ENCODE measurements at regions not wholly inside any gene's neighbourhood (a gene's known extent, or its start where the extent isn't known, plus 50 kb on each side); places are given as distances from the start of the nearest gene placed in this dataset.

DNA sequence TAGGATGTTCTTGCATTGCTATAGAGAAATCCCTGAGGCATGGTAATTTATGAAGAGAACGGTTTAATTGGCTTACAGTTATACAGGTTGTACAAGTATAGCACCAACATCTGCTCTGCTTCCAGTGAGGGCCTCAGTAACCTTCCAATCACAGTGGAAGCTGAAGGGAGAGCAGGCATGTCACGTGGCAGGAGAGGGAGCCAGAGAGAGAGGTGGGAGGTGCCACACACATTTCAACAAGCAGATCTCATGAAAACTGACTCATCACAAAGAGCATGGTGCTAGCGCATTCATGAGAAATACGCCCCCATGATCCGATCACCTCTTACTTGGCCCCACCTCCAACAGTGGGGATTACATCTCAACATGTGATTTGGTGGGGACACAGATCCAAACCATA, 871.2 kb downstream of the TFAP2A start:
- Histone ChIP-seq H3K79me2 (ENCODE audit: control insufficient read depth, insufficient read depth, low read length) (no peaks in the 10 kb centered on the region), H4K20me1 (replicated peaks; ENCODE audit: control insufficient read depth, extremely low read depth, insufficient read depth, low read length) (no peaks in the 10 kb centered on the region), H3K4me1 (ENCODE audit: control insufficient read depth, extremely low read depth, insufficient read depth, low read length) (peaks cover 9% of the 10 kb centered on the region), H3K4me2 (ENCODE audit: insufficient read depth, low read length) (no peak overlapping the region), H3K9me1 (replicated peaks; ENCODE audit: control insufficient read depth, extremely low read depth, insufficient read depth, low read length) (no peaks in the 10 kb centered on the region), H3K27me3 (ENCODE audit: control insufficient read depth in 2 of 2, insufficient read depth in 2 of 2, low read length in 2 of 2) (no peaks in the 10 kb centered on the region), H2AFZ (ENCODE audit: low read depth, low read length) (no peak overlapping the region), H3K9me3 (replicated peaks; ENCODE audit: control insufficient read depth, insufficient read depth, low read length) (no peaks in the 10 kb centered on the region), H3K27ac (ENCODE audit: insufficient read depth, low read depth, low read length) (no peak overlapping the region), H3K9ac (replicated peaks; ENCODE audit: extremely low read depth, insufficient read depth, low read length) (no peak overlapping the region), H3K36me3 (ENCODE audit: control insufficient read depth in 2 of 2, extremely low read depth in 1 of 2, insufficient read depth in 2 of 2, low read length in 2 of 2) (no peaks in the 10 kb centered on the region), H3K4me3 (replicated peaks in 1 of 3; ENCODE audit: insufficient read depth in 1 of 3, low read depth in 1 of 3, low read length in 3 of 3) (no peak overlapping the region)
- TF ChIP-seq FOS (IDR thresholded peaks at IDR 0.05; ENCODE audit: borderline replicate concordance, insufficient read depth, low read length) (no peak), MYC (IDR thresholded peaks at IDR 0.05; ENCODE audit: low read depth, low read length) (no peak), POLR2AphosphoS5 (IDR thresholded peaks at IDR 0.05; ENCODE audit: insufficient read depth, low read depth, low read length) (no peak), JUN (IDR thresholded peaks at IDR 0.05; ENCODE audit: borderline replicate concordance, insufficient read depth, insufficient read length, low read depth) (no peak), GATA2 (IDR thresholded peaks at IDR 0.05; ENCODE audit: insufficient read depth, insufficient read length, low read depth, low read length) (no peak), EZH2 (IDR thresholded peaks at IDR 0.05; ENCODE audit: borderline replicate concordance, low read depth, low read length, severe bottlenecking) (no peak), POLR2A (IDR thresholded peaks at IDR 0.05; ENCODE audit: low read depth, low read length) (no peak)
- TF ChIP-seq, protein P1, sequence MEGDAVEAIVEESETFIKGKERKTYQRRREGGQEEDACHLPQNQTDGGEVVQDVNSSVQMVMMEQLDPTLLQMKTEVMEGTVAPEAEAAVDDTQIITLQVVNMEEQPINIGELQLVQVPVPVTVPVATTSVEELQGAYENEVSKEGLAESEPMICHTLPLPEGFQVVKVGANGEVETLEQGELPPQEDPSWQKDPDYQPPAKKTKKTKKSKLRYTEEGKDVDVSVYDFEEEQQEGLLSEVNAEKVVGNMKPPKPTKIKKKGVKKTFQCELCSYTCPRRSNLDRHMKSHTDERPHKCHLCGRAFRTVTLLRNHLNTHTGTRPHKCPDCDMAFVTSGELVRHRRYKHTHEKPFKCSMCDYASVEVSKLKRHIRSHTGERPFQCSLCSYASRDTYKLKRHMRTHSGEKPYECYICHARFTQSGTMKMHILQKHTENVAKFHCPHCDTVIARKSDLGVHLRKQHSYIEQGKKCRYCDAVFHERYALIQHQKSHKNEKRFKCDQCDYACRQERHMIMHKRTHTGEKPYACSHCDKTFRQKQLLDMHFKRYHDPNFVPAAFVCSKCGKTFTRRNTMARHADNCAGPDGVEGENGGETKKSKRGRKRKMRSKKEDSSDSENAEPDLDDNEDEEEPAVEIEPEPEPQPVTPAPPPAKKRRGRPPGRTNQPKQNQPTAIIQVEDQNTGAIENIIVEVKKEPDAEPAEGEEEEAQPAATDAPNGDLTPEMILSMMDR (IDR thresholded peaks at IDR 0.05; ENCODE audit: extremely low read depth in 1 of 2, insufficient read depth in 1 of 2, low read depth in 1 of 2, low read length in 2 of 2) = no peak
- TF ChIP-seq, protein P2, sequence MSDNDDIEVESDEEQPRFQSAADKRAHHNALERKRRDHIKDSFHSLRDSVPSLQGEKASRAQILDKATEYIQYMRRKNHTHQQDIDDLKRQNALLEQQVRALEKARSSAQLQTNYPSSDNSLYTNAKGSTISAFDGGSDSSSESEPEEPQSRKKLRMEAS (IDR thresholded peaks at IDR 0.05; ENCODE audit: insufficient read depth, insufficient read length) = no peak
- DNase-seq (ENCODE audit: low read depth, low spot score) (no peak), FAIRE-seq (no peak)
- ChIA-PET CTCF (no interaction called here), POLR2A (no interaction called here)
- intact Hi-C loops (cut with micrococcal nuclease) (no loop called here), dilution Hi-C loops (cut with MboI; ENCODE audit: extremely low pct_ligation_motif_present, low sequenced_read_pairs) (no loop called here)
- no TSS peak for BruUV-seq (replicated peaks)
